ENCODE measurements at regions not wholly inside any gene's neighbourhood (a gene's known extent, or its start where the extent isn't known, plus 50 kb on each side); places are given as distances from the start of the nearest gene placed in this dataset.

- no peak for DNase-seq (ENCODE audit: low read depth, low spot score)
- H3K27ac ChIP-seq = peak overlapping the region; percentile 58
Observed at GRCh38 chr10:94043431-94043990, 49.8 kb downstream of the PLCE1 start.

GRCh38 chr10:94046098-94046497, 52.4 kb downstream of the PLCE1 start:
- no peak for DNase-seq (ENCODE audit: low read depth, low spot score)
- H3K27ac ChIP-seq = no peak overlapping the region

- no peak overlapping the region for H3K27ac ChIP-seq
- DNase-seq (ENCODE audit: low read depth, low spot score) = no peak
Observed at GRCh38 chr10:94047293-94047692, 53.6 kb downstream of the PLCE1 start.

- DNase-seq (ENCODE audit: low read depth, low spot score) = no peak
- H3K27ac ChIP-seq = no peak overlapping the region
Observed at GRCh38 chr10:94049911-94050310, 56.2 kb downstream of the PLCE1 start.

GRCh38 chr10:94052281-94052680, 58.5 kb downstream of the PLCE1 start:
- no peak overlapping the region for H3K27ac ChIP-seq
- DNase-seq (ENCODE audit: low read depth, low spot score) = no peak

GRCh38 chr10:94052866-94053791, 59.4 kb downstream of the PLCE1 start:
- H3K27ac ChIP-seq = no peak overlapping the region

GRCh38 chr10:94059178-94059883, 65.6 kb downstream of the PLCE1 start:
- DNase-seq (ENCODE audit: low read depth, low spot score) = no peak
- H3K27ac ChIP-seq = no peak overlapping the region

More at GRCh38 chr10:94052866-94053791, 59.4 kb downstream of the PLCE1 start:
- no peak for DNase-seq (ENCODE audit: low read depth, low spot score)

GRCh38 chr10:94061026-94061425, 67.3 kb downstream of the PLCE1 start:
- DNase-seq (ENCODE audit: low read depth, low spot score) = no peak
- no peak overlapping the region for H3K27ac ChIP-seq

GRCh38 chr10:94062611-94063010, 68.9 kb downstream of the PLCE1 start:
- no peak overlapping the region for H3K27ac ChIP-seq
- DNase-seq (ENCODE audit: low read depth, low spot score) = no peak

- DNase-seq (ENCODE audit: low read depth, low spot score) = no peak
- H3K27ac ChIP-seq = no peak overlapping the region
Observed at GRCh38 chr10:94065362-94065761, 71.6 kb downstream of the PLCE1 start.

- H3K27ac ChIP-seq = no peak overlapping the region
- DNase-seq (ENCODE audit: low read depth, low spot score) = no peak
Observed at GRCh38 chr10:94065787-94066186, 72.1 kb downstream of the PLCE1 start.

- no peak for DNase-seq (ENCODE audit: low read depth, low spot score)
- no peak overlapping the region for H3K27ac ChIP-seq
Observed at GRCh38 chr10:94066411-94066810, 72.7 kb downstream of the PLCE1 start.

GRCh38 chr10:94069884-94070283, 76.2 kb downstream of the PLCE1 start:
- H3K27ac ChIP-seq = no peak overlapping the region
- DNase-seq (ENCODE audit: low read depth, low spot score) = no peak

GRCh38 chr10:94074462-94074861, 80.7 kb downstream of the PLCE1 start:
- no peak for DNase-seq (ENCODE audit: low read depth, low spot score)
- H3K27ac ChIP-seq = no peak overlapping the region

- H3K27ac ChIP-seq = no peak overlapping the region
- DNase-seq (ENCODE audit: low read depth, low spot score) = no peak
Observed at GRCh38 chr10:94075506-94075905, 81.8 kb downstream of the PLCE1 start.

GRCh38 chr10:94076325-94076841, 82.7 kb downstream of the PLCE1 start:
- DNase-seq (ENCODE audit: low read depth, low spot score) = no peak
- no peak overlapping the region for H3K27ac ChIP-seq

GRCh38 chr10:94077042-94077441, 83.3 kb downstream of the PLCE1 start:
- DNase-seq (ENCODE audit: low read depth, low spot score) = no peak
- no peak overlapping the region for H3K27ac ChIP-seq

- H3K27ac ChIP-seq = no peak overlapping the region
Observed at GRCh38 chr10:94080108-94080507, 86.4 kb downstream of the PLCE1 start.

GRCh38 chr10:94083662-94084265, 90.0 kb downstream of the PLCE1 start:
- DNase-seq (ENCODE audit: low read depth, low spot score) = no peak
- H3K27ac ChIP-seq = no peak overlapping the region

More at GRCh38 chr10:94080108-94080507, 86.4 kb downstream of the PLCE1 start:
- no peak for DNase-seq (ENCODE audit: low read depth, low spot score)

- no peak overlapping the region for H3K27ac ChIP-seq
- no peak for DNase-seq (ENCODE audit: low read depth, low spot score)
Observed at GRCh38 chr10:94084344-94084743, 90.6 kb downstream of the PLCE1 start.
